Neural progenitor cell (in vitro differentiated cells): ENCODE measurements at regions not wholly inside any gene's neighbourhood (a gene's known extent, or its start where the extent isn't known, plus 50 kb on each side); places are given as distances from the start of the nearest gene placed in this dataset.
A peak's percentile ranks its signal among the peaks of the same experiment; 100 is the strongest.
"Not testable (repeated sequence)": the region's sequence is repeated elsewhere in the genome, so short reads cannot be mapped to it uniquely, and the experiment has no call there.

Experiments
- DNase-seq: peaks from one replicate; pipeline ENCODE4 v3.0.0-alpha.2; 2016; ENCODE audit warnings: low spot score
- H2AFZ ChIP-seq: fragments of 200-600 bp; sonication (generic); replicated peaks from 2 replicates; pipeline ENCODE4 v1.6.1; 2016; ENCODE audit warnings: antibody characterized with exemption
- H3F3A ChIP-seq: fragments of 200-600 bp; sonication (generic); 2 replicates; pipeline ENCODE4 v1.6.1; 2016; ENCODE audit warnings: antibody characterized with exemption, low read depth
- H3K27ac ChIP-seq: fragments of 200-600 bp; sonication (generic); 2 replicates; pipeline ENCODE4 v1.5.1; 2016; ENCODE audit warnings: mild to moderate bottlenecking
- H3K27me3 ChIP-seq: fragments of 200-600 bp; sonication (generic); 2 replicates; pipeline ENCODE4 v1.6.1; 2016; ENCODE audit warnings: mild to moderate bottlenecking, moderate library complexity
- H3K36me3 ChIP-seq: fragments of 200-600 bp; sonication (generic); 2 replicates; pipeline ENCODE4 v1.5.1; 2016
- H3K4me1 ChIP-seq: fragments of 200-600 bp; sonication (generic); 2 replicates; pipeline ENCODE4 v1.6.1; 2016; ENCODE audit warnings: mixed run types
- H3K4me2 ChIP-seq: fragments of 200-600 bp; sonication (generic); 2 replicates; pipeline ENCODE4 v1.6.1; 2016
- H3K4me3 ChIP-seq: fragments of 200-600 bp; sonication (generic); 2 replicates; pipeline ENCODE4 v1.5.1; 2016
- H3K79me2 ChIP-seq: fragments of 200-600 bp; sonication (generic); 2 replicates; pipeline ENCODE4 v1.6.1; 2016; ENCODE audit warnings: low read depth
- H3K9ac ChIP-seq: fragments of 200-600 bp; sonication (generic); 2 replicates; pipeline ENCODE4 v1.6.1; 2016
- H3K9me3 ChIP-seq: fragments of 200-600 bp; sonication (generic); 2 replicates; pipeline ENCODE4 v1.5.1; 2016; ENCODE audit warnings: low read depth
- H4K20me1 ChIP-seq: fragments of 200-600 bp; sonication (generic); 2 replicates; pipeline ENCODE4 v1.6.1; 2016; ENCODE audit warnings: low read depth
- H3K27ac Mint-ChIP-seq: 3 replicates; pipeline ENCODE4 v1.8.0; 2021; ENCODE audit warnings: mixed read lengths
- H3K27me3 Mint-ChIP-seq: 2 replicates; pipeline ENCODE4 v1.8.0; 2022; ENCODE audit warnings: low read depth, mild to moderate bottlenecking, inconsistent platforms, moderate library complexity, mixed read lengths; ENCODE audit not compliant: insufficient read depth
- H3K36me3 Mint-ChIP-seq: 3 replicates; pipeline ENCODE4 v1.8.0; 2021; ENCODE audit warnings: mixed read lengths
- H3K4me1 Mint-ChIP-seq: 3 replicates; pipeline ENCODE4 v1.8.0; 2021; ENCODE audit warnings: mixed read lengths
- H3K4me3 Mint-ChIP-seq: 3 replicates; pipeline ENCODE4 v1.8.0; 2021; ENCODE audit warnings: mild to moderate bottlenecking, moderate library complexity, mixed read lengths
- H3K9me3 Mint-ChIP-seq: 3 replicates; pipeline ENCODE4 v1.8.0; 2020; ENCODE audit warnings: mixed read lengths
- CTCF ChIP-seq: fragments of 200-600 bp; sonication (generic); IDR thresholded peaks from 2 replicates; pipeline ENCODE4 v1.5.1; 2017; ENCODE audit warnings: antibody characterized with exemption, mild to moderate bottlenecking
- EZH2 ChIP-seq: fragments of 200-600 bp; sonication (generic); IDR thresholded peaks from 2 replicates; pipeline ENCODE4 v1.6.1; 2017; ENCODE audit warnings: antibody characterized with exemption, mild to moderate bottlenecking, moderate library complexity
- EZH2phosphoT487 ChIP-seq: fragments of 200-600 bp; sonication (generic); IDR thresholded peaks from 2 replicates; pipeline ENCODE4 v1.6.1; 2017; ENCODE audit warnings: antibody characterized with exemption

GRCh38 chr2:78817430-78817829 lies 208.1 kb upstream of the REG3G start:
- H2AFZ ChIP-seq = peak overlapping the region; percentile 89
- H3K36me3 ChIP-seq = no peaks in the 10 kb centered on the region
- H3K27me3 ChIP-seq = no peaks in the 10 kb centered on the region
- H3K4me1 ChIP-seq = peaks cover 13% of the 10 kb centered on the region
- no peaks in the 10 kb centered on the region for H3K9me3 ChIP-seq
- peaks cover 4% of the 10 kb centered on the region for H3K4me1 Mint-ChIP-seq
- H3K4me3 ChIP-seq = no peak overlapping the region
- H3K36me3 Mint-ChIP-seq = no peaks in the 10 kb centered on the region
- H3F3A ChIP-seq = no peaks in the 10 kb centered on the region
- H3K4me3 Mint-ChIP-seq = no peak overlapping the region
- H3K27ac Mint-ChIP-seq = no peak overlapping the region
- no peaks in the 10 kb centered on the region for H3K9me3 Mint-ChIP-seq
- peaks cover 7% of the 10 kb centered on the region for H3K27me3 Mint-ChIP-seq
- no peak for DNase-seq
- no peak overlapping the region for H3K4me2 ChIP-seq
- TF ChIP-seq EZH2phosphoT487 = no peak
- TF ChIP-seq CTCF = no peak
- TF ChIP-seq EZH2 = no peak
- H3K9ac ChIP-seq = no peak overlapping the region
- H4K20me1 ChIP-seq = no peaks in the 10 kb centered on the region
- no peaks in the 10 kb centered on the region for H3K79me2 ChIP-seq
- no peak overlapping the region for H3K27ac ChIP-seq

GRCh38 chr2:78832481-78832880 lies 193.0 kb upstream of the REG3G start:
- Mint-ChIP-seq H3K4me1 (no peaks in the 10 kb centered on the region), H3K27me3 (no peaks in the 10 kb centered on the region), H3K36me3 (no peaks in the 10 kb centered on the region), H3K9me3 (no peaks in the 10 kb centered on the region), H3K27ac (no peak overlapping the region), H3K4me3 (no peak overlapping the region)
- Histone ChIP-seq H3K4me1 (no peaks in the 10 kb centered on the region), H3K27ac (no peak overlapping the region), H3K9ac (no peak overlapping the region), H3K9me3 (no peaks in the 10 kb centered on the region), H2AFZ (no peak overlapping the region), H3F3A (no peaks in the 10 kb centered on the region), H3K4me3 (no peak overlapping the region), H3K27me3 (no peaks in the 10 kb centered on the region), H4K20me1 (no peaks in the 10 kb centered on the region), H3K36me3 (no peaks in the 10 kb centered on the region), H3K4me2 (no peak overlapping the region), H3K79me2 (no peaks in the 10 kb centered on the region)
- no peak for TF ChIP-seq EZH2phosphoT487
- no peak for TF ChIP-seq EZH2
- TF ChIP-seq CTCF = no peak
- no peak for DNase-seq

- H3F3A ChIP-seq = no peaks in the 10 kb centered on the region
- no peak overlapping the region for H3K4me3 Mint-ChIP-seq
- TF ChIP-seq EZH2 = no peak
- TF ChIP-seq CTCF = no peak
- TF ChIP-seq EZH2phosphoT487 = no peak
These were observed 186.2 kb upstream of the REG3G start for GRCh38 chr2:78839259-78839658.

GRCh38 chr2:78840311-78840710 lies 185.2 kb upstream of the REG3G start:
- not testable (repeated sequence) for H4K20me1 ChIP-seq, H3K4me3 Mint-ChIP-seq, H3K36me3 Mint-ChIP-seq, H3K9ac ChIP-seq, H3K4me3 ChIP-seq, H3K9me3 ChIP-seq, H3K27me3 ChIP-seq, H3K9me3 Mint-ChIP-seq, H3K79me2 ChIP-seq, H3K4me2 ChIP-seq, H3K27ac Mint-ChIP-seq, H3K27ac ChIP-seq, DNase-seq, H3K4me1 Mint-ChIP-seq, H3F3A ChIP-seq, H2AFZ ChIP-seq, H3K4me1 ChIP-seq, H3K27me3 Mint-ChIP-seq, H3K36me3 ChIP-seq

More at GRCh38 chr2:78839259-78839658, 186.2 kb upstream of the REG3G start:
- peak; percentile 4 for DNase-seq
- H3K36me3 Mint-ChIP-seq = no peaks in the 10 kb centered on the region
- Histone ChIP-seq H3K27me3 (no peaks in the 10 kb centered on the region), H3K79me2 (no peaks in the 10 kb centered on the region), H3K9me3 (no peaks in the 10 kb centered on the region), H3K4me1 (peaks cover 9% of the 10 kb centered on the region), H4K20me1 (no peaks in the 10 kb centered on the region), H3K4me2 (peak overlapping the region; percentile 30), H3K4me3 (no peak overlapping the region), H3K36me3 (no peaks in the 10 kb centered on the region), H3K27ac (no peak overlapping the region), H2AFZ (peak overlapping the region; percentile 87), H3K9ac (no peak overlapping the region)
- peaks cover 2% of the 10 kb centered on the region for H3K27me3 Mint-ChIP-seq
- peak overlapping the region; percentile 39 for H3K27ac Mint-ChIP-seq
- peaks cover 6% of the 10 kb centered on the region for H3K4me1 Mint-ChIP-seq
- no peaks in the 10 kb centered on the region for H3K9me3 Mint-ChIP-seq
